ENCODE measurements at regions not wholly inside any gene's neighbourhood (a gene's known extent, or its start where the extent isn't known, plus 50 kb on each side); places are given as distances from the start of the nearest gene placed in this dataset.

DNA sequence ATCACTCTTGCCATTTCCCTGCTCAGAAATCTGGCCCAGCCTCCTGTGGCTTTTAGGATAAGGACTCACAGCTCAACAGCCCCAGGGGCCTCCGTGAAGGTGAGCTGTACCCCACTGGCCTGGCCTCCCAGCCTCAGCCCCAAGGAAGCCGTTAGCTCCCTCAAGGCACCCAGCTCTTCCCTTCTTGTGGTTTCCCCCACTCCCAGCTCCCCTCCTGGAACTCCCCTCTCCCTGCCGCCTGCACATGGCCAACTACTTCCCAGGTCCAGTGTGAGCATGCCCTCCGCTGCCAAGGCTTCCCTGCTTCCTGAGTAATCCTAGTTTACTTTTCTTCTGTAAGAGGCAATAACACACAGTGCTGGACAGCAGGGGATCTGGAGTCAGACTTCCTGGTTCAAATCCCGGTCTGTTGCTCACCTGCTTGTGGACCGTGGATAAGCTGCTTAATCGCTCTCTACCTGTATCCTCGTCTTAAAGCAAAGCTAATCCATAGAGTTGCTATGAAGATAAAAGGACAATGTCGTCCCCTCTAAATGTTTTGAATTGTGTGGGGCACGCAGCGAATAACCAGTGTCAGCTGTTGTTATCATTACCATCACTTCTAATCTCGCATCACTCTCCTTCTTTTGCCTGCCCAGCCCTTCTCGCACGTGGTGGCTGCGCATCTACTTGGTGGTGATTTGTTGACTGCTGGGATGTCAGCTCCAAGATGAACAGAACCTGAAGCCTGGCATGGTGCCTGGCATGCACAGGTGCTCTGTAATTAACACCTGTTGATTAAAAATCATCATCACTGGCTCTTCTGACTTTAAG, 86.6 kb downstream of the C5orf15 start:
- POLR2A ChIA-PET (ENCODE audit: partially characterized antibody), result no interaction called here
- TF ChIP-seq SP4 (IDR thresholded peaks at IDR 0.05; ENCODE audit: low read length) (no peak), HDAC2 (IDR thresholded peaks at IDR 0.05; ENCODE audit: borderline replicate concordance in 1 of 2, low read depth in 2 of 2, low read length in 2 of 2) (no peak), POLR2A (IDR thresholded peaks at IDR 0.05; ENCODE audit: control extremely low read depth in 1 of 2, low read depth in 2 of 2, low read length in 2 of 2) (no peak), ZNF274 (IDR thresholded peaks at IDR 0.05; ENCODE audit: borderline replicate concordance, extremely low read depth, low read length) (no peak), CBX8 (IDR thresholded peaks at IDR 0.05; ENCODE audit: borderline replicate concordance, low read depth, low read length) (no peak), GABPA (IDR thresholded peaks at IDR 0.05; ENCODE audit: borderline replicate concordance, insufficient read depth, low read length) (no peak), RBBP5 (IDR thresholded peaks at IDR 0.05; ENCODE audit: borderline replicate concordance, low read depth, low read length) (no peak), CBX5 (IDR thresholded peaks at IDR 0.05; ENCODE audit: low read depth, low read length) (no peak), CHD2 (IDR thresholded peaks at IDR 0.05; ENCODE audit: low read length) (no peak)
- TF ChIP-seq, protein P1, sequence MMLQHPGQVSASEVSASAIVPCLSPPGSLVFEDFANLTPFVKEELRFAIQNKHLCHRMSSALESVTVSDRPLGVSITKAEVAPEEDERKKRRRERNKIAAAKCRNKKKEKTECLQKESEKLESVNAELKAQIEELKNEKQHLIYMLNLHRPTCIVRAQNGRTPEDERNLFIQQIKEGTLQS (IDR thresholded peaks at IDR 0.05; ENCODE audit: insufficient read depth, low read depth, low read length), result no peak
- TF ChIP-seq, protein P2, sequence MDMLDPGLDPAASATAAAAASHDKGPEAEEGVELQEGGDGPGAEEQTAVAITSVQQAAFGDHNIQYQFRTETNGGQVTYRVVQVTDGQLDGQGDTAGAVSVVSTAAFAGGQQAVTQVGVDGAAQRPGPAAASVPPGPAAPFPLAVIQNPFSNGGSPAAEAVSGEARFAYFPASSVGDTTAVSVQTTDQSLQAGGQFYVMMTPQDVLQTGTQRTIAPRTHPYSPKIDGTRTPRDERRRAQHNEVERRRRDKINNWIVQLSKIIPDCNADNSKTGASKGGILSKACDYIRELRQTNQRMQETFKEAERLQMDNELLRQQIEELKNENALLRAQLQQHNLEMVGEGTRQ (IDR thresholded peaks at IDR 0.05; ENCODE audit: low read length), result no peak

More for the DNA sequence above, 86.6 kb downstream of the C5orf15 start:
- H3K4me3 ChIP-seq (ENCODE audit: extremely low read depth in 1 of 4, insufficient read depth in 2 of 4, low read depth in 3 of 4, low read length in 4 of 4), result no peak overlapping the region
- H3K79me1 ChIP-seq (ENCODE audit: low read depth, low read length), result no peaks in the 10 kb centered on the region
- no peak overlapping the region for H3K14ac ChIP-seq (ENCODE audit: insufficient read length)
- H3K4me2 ChIP-seq (ENCODE audit: insufficient read depth in 1 of 2, low read depth in 2 of 2, low read length in 2 of 2), result no peak overlapping the region
- H2BK120ac ChIP-seq (replicated peaks; ENCODE audit: low read depth, low read length), result no peak overlapping the region
- H3K79me2 ChIP-seq (ENCODE audit: control insufficient read depth in 1 of 2, insufficient read depth in 2 of 2, low read length in 2 of 2), result no peaks in the 10 kb centered on the region
- H3K18ac ChIP-seq (ENCODE audit: extremely low read depth, low read length), result no peak overlapping the region
- H2BK12ac ChIP-seq (ENCODE audit: low read depth, low read length), result no peak overlapping the region
- no peak overlapping the region for H3K9ac ChIP-seq (replicated peaks in 1 of 4; ENCODE audit: extremely low read depth in 1 of 4, low read depth in 3 of 4, low read length in 3 of 4)
- peaks cover 0 to 11% (median 4%) of the 10 kb centered on the region in 4 experiments; a peak in 5 of 7 replicates for H3K4me1 ChIP-seq (replicated peaks in 1 of 4; ENCODE audit: control insufficient read depth in 3 of 4, insufficient read depth in 4 of 4, low read length in 3 of 4)
- H4K91ac ChIP-seq (replicated peaks; ENCODE audit: insufficient read length, low read length), result no peak overlapping the region
- H4K8ac ChIP-seq (ENCODE audit: extremely low read depth, insufficient read depth, low read length), result no peak overlapping the region; the same call in 1 of the 2 replicates
- no peak overlapping the region for H4K5ac ChIP-seq (ENCODE audit: insufficient read length, low read depth, low read length)
- CTCF ChIA-PET (ENCODE audit: partially characterized antibody), result interaction anchor here (0.8 to 14.0 kb wide), 7 partner anchors 10 to 540 kb away, joined by 3 to 150 read pairs (median 3); no protein-coding TSS in a partner anchor
- no peaks in the 10 kb centered on the region for H3K36me3 ChIP-seq (ENCODE audit: control insufficient read depth in 2 of 4, insufficient read depth in 4 of 4, low read length in 3 of 4)
- H2AK5ac ChIP-seq (ENCODE audit: low read depth, low read length), result no peak overlapping the region
- H2BK5ac ChIP-seq (ENCODE audit: low read depth, low read length), result no peak overlapping the region
- H3K23me2 ChIP-seq (ENCODE audit: low read depth, low read length), result no peaks in the 10 kb centered on the region; the same call in 1 of the 2 replicates
- H3K4ac ChIP-seq (replicated peaks; ENCODE audit: insufficient read length, low read depth, low read length), result no peak overlapping the region
- no peak overlapping the region for H2BK15ac ChIP-seq (ENCODE audit: low read length)
- DNase-seq (ENCODE audit: low read depth in 1 of 2, low spot score in 2 of 2) (no peak), FAIRE-seq (no peak)
- no peak overlapping the region for H3K56ac ChIP-seq (replicated peaks; ENCODE audit: insufficient read length, low read depth, low read length)
- H3K9me3 ChIP-seq (ENCODE audit: insufficient read depth in 2 of 2, low read depth in 1 of 2, low read length in 1 of 2), result no peaks in the 10 kb centered on the region
- no peak overlapping the region for H3K27ac ChIP-seq (ENCODE audit: low read depth, low read length)
- WGBS, 2 experiments (ENCODE audit: extremely low coverage in 1 of 2, insufficient coverage in 1 of 2, insufficient read length in 1 of 2, insufficient replicate concordance in 2 of 2, low coverage in 1 of 2, low lambda C conversion rate in 2 of 2, missing lambda C conversion rate in 1 of 2), result 86% methylated on average over 15 of the region's 15 CpGs; no CpG with 5 or more reads in 1 of the 2 experiments
- no peaks in the 10 kb centered on the region for H3K27me3 ChIP-seq (replicated peaks in 1 of 4; ENCODE audit: control insufficient read depth in 3 of 4, extremely low read depth in 1 of 4, insufficient read depth in 3 of 4, low read length in 3 of 4)
- no peaks in the 10 kb centered on the region for H4K20me1 ChIP-seq (replicated peaks in 1 of 2; ENCODE audit: control insufficient read depth in 1 of 2, insufficient read depth in 2 of 2, low read length in 2 of 2)
- no peak overlapping the region for H2AFZ ChIP-seq (ENCODE audit: low read length)
- H2BK20ac ChIP-seq (ENCODE audit: low read length), result no peak overlapping the region
- no peak overlapping the region for H3K23ac ChIP-seq (ENCODE audit: insufficient read length)
